Esophagus squamous epithelium (tissue), 4 donors: ENCODE measurements at regions not wholly inside any gene's neighbourhood (a gene's known extent, or its start where the extent isn't known, plus 50 kb on each side); places are given as distances from the start of the nearest gene placed in this dataset.

Experiments used
- CTCF ChIP-seq, 6 experiments: fragments of 450-650 bp in 4 of 6; fragments of 200-600 bp in 2 of 6; sonication (generic) in 2 of 6; IDR thresholded peaks; one replicate each; pipeline ENCODE4 v1.5.1; 2016 to 2019; ENCODE audit warnings: antibody characterized with exemption in 6 of 6, mild to moderate bottlenecking in 4 of 6, moderate library complexity in 4 of 6
- POLR2A ChIP-seq, 4 donors: fragments of 450-650 bp; IDR thresholded peaks; one replicate each; pipeline ENCODE4 v1.6.1; 2017; ENCODE audit warnings: antibody characterized with exemption in 4 of 4, mild to moderate bottlenecking in 4 of 4, moderate library complexity in 3 of 4

DNA sequence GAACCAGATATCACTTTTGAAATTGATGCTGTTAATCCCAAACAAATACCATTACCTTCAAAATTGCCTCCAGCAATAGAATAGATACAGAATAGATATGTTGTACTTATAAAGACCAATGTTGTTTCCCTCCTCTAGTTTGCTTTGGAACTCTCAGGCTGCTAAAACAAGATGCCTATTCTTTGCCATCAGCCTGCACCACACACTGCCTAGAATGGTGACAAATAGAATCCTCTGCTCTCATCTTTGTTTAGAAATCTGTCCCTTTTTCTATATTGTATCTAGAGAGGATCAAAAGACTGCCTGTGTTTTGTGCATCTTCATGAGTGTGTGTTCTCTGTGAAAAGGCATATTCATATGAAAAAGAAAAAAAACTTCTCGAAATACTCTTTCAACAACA lies 349.2 kb upstream of the CCDC54 start:
- TF ChIP-seq POLR2A (IDR thresholded peaks at IDR 0.05), result no peak
- no peak for TF ChIP-seq CTCF (IDR thresholded peaks at IDR 0.05)
